HG03064 (cell line): ENCODE measurements at regions not wholly inside any gene's neighbourhood (a gene's known extent, or its start where the extent isn't known, plus 50 kb on each side); places are given as distances from the start of the nearest gene placed in this dataset.

ENCODE experiments used
- ATAC-seq: cut with Tn5 transposase; IDR thresholded peaks from one replicate; pipeline ENCODE4 v1.9.1; 2021; ENCODE audit warnings: low read depth; ENCODE audit not compliant: unreplicated experiment

- no peak for ATAC-seq
Observed at GRCh38 chr10:131658476-131659110, 242.2 kb upstream of the PPP2R2D start.

GRCh38 chr10:131660427-131660826, 240.4 kb upstream of the PPP2R2D start:
- ATAC-seq = no peak

- ATAC-seq = no peak
Observed at GRCh38 chr10:131662851-131663250, 238.0 kb upstream of the PPP2R2D start.

- no peak for ATAC-seq
Observed at GRCh38 chr10:131663351-131663750, 237.5 kb upstream of the PPP2R2D start.

- no peak for ATAC-seq
Observed at GRCh38 chr10:131666091-131666490, 234.7 kb upstream of the PPP2R2D start.

GRCh38 chr10:131667047-131667446, 233.8 kb upstream of the PPP2R2D start:
- no peak for ATAC-seq

- ATAC-seq = no peak
Observed at GRCh38 chr10:131667561-131667960, 233.2 kb upstream of the PPP2R2D start.

GRCh38 chr10:131668903-131669302, 231.9 kb upstream of the PPP2R2D start:
- ATAC-seq = no peak

- no peak for ATAC-seq
Observed at GRCh38 chr10:131669838-131670237, 231.0 kb upstream of the PPP2R2D start.

GRCh38 chr10:131670341-131670740, 230.5 kb upstream of the PPP2R2D start:
- no peak for ATAC-seq

GRCh38 chr10:131673396-131673795, 227.4 kb upstream of the PPP2R2D start:
- ATAC-seq = no peak

GRCh38 chr10:131674130-131674529, 226.7 kb upstream of the PPP2R2D start:
- no peak for ATAC-seq

- no peak for ATAC-seq
Observed at GRCh38 chr10:131675104-131675503, 225.7 kb upstream of the PPP2R2D start.

- no peak for ATAC-seq
Observed at GRCh38 chr10:131676046-131676799, 224.6 kb upstream of the PPP2R2D start.

GRCh38 chr10:131676800-131677421, 223.9 kb upstream of the PPP2R2D start:
- no peak for ATAC-seq

- no peak for ATAC-seq
Observed at GRCh38 chr10:131677671-131678070, 223.1 kb upstream of the PPP2R2D start.

- ATAC-seq = no peak
Observed at GRCh38 chr10:131678171-131678570, 222.6 kb upstream of the PPP2R2D start.

GRCh38 chr10:131678613-131679012, 222.2 kb upstream of the PPP2R2D start:
- ATAC-seq = no peak

GRCh38 chr10:131679926-131680325, 220.9 kb upstream of the PPP2R2D start:
- no peak for ATAC-seq

GRCh38 chr10:131681122-131681521, 219.7 kb upstream of the PPP2R2D start:
- no peak for ATAC-seq

GRCh38 chr10:131681656-131682055, 219.2 kb upstream of the PPP2R2D start:
- no peak for ATAC-seq
